ENCODE measurements at regions not wholly inside any gene's neighbourhood (a gene's known extent, or its start where the extent isn't known, plus 50 kb on each side); places are given as distances from the start of the nearest gene placed in this dataset.
"Not testable (repeated sequence)": the region's sequence is repeated elsewhere in the genome, so short reads cannot be mapped to it uniquely, and the experiment has no call there.

GRCh38 chr17:20843799-20844553 is 198.8 kb downstream of the USP22 start:
- not testable (repeated sequence) for DNase-seq (ENCODE audit: low spot score)

GRCh38 chr17:20848869-20849443 is 193.9 kb downstream of the USP22 start:
- DNase-seq (ENCODE audit: low spot score), result not testable (repeated sequence)

- not testable (repeated sequence) for DNase-seq (ENCODE audit: low spot score)
Observed at GRCh38 chr17:20851591-20852238, 191.1 kb downstream of the USP22 start.

- DNase-seq (ENCODE audit: low spot score), result peak; percentile 21
Observed at GRCh38 chr17:20852239-20852989, 190.4 kb downstream of the USP22 start.

GRCh38 chr17:20852990-20853370 is 189.8 kb downstream of the USP22 start:
- DNase-seq (ENCODE audit: low spot score), result no peak

GRCh38 chr17:20855910-20856470 is 186.8 kb downstream of the USP22 start:
- not testable (repeated sequence) for DNase-seq (ENCODE audit: low spot score)

GRCh38 chr17:20866444-20867209 is 176.2 kb downstream of the USP22 start:
- DNase-seq (ENCODE audit: low spot score), result not testable (repeated sequence)

GRCh38 chr17:20867436-20867937 is 175.3 kb downstream of the USP22 start:
- DNase-seq (ENCODE audit: low spot score), result not testable (repeated sequence)

GRCh38 chr17:20867938-20868661 is 174.7 kb downstream of the USP22 start:
- not testable (repeated sequence) for DNase-seq (ENCODE audit: low spot score)

- not testable (repeated sequence) for DNase-seq (ENCODE audit: low spot score)
Observed at GRCh38 chr17:20868662-20869007, 174.2 kb downstream of the USP22 start.

- not testable (repeated sequence) for DNase-seq (ENCODE audit: low spot score)
Observed at GRCh38 chr17:20873173-20873572, 169.6 kb downstream of the USP22 start.

- not testable (repeated sequence) for DNase-seq (ENCODE audit: low spot score)
Observed at GRCh38 chr17:20873688-20874328, 169.0 kb downstream of the USP22 start.

- DNase-seq (ENCODE audit: low spot score), result not testable (repeated sequence)
Observed at GRCh38 chr17:20877384-20877783, 165.4 kb downstream of the USP22 start.

GRCh38 chr17:20890338-20890737 is 152.5 kb downstream of the USP22 start:
- no peak for DNase-seq (ENCODE audit: low spot score)

- not testable (repeated sequence) for DNase-seq (ENCODE audit: low spot score)
Observed at GRCh38 chr17:20895426-20895825, 147.4 kb downstream of the USP22 start.

GRCh38 chr17:20896153-20896649 is 146.6 kb downstream of the USP22 start:
- peak; percentile 12 for DNase-seq (ENCODE audit: low spot score)

GRCh38 chr17:20898726-20899125 is 144.1 kb downstream of the USP22 start:
- DNase-seq (ENCODE audit: low spot score), result not testable (repeated sequence)

- DNase-seq (ENCODE audit: low spot score), result not testable (repeated sequence)
Observed at GRCh38 chr17:20902496-20902895, 140.3 kb downstream of the USP22 start.

- DNase-seq (ENCODE audit: low spot score), result not testable (repeated sequence)
Observed at GRCh38 chr17:20903549-20903948, 139.3 kb downstream of the USP22 start.
